Smooth muscle cell (in vitro differentiated cells): ENCODE measurements at regions not wholly inside any gene's neighbourhood (a gene's known extent, or its start where the extent isn't known, plus 50 kb on each side); places are given as distances from the start of the nearest gene placed in this dataset.

Experiments used
- DNase-seq: peaks from one replicate; lab custom pipeline; 2025; ENCODE audit not compliant: unreplicated experiment; lab: John Stamatoyannopoulos, UW
- H2AFZ ChIP-seq: fragments of 200-600 bp; sonication (generic); 2 replicates; pipeline ENCODE4 v1.6.0; 2016; ENCODE audit warnings: antibody characterized with exemption, low read depth, mild to moderate bottlenecking
- H3F3A ChIP-seq: fragments of 200-600 bp; sonication (generic); 2 replicates; pipeline ENCODE4 v1.6.0; 2017; ENCODE audit warnings: antibody characterized with exemption, low read depth
- H3K27ac ChIP-seq: fragments of 200-600 bp; sonication (generic); 2 replicates; pipeline ENCODE4 v1.5.1; 2016; ENCODE audit warnings: low read depth, mild to moderate bottlenecking
- H3K27me3 ChIP-seq: fragments of 200-600 bp; sonication (generic); 2 replicates; pipeline ENCODE4 v1.6.1; 2016; ENCODE audit warnings: low read depth, mild to moderate bottlenecking
- H3K36me3 ChIP-seq: fragments of 200-600 bp; sonication (generic); 2 replicates; pipeline ENCODE4 v1.5.1; 2016; ENCODE audit warnings: low read depth
- H3K4me1 ChIP-seq: fragments of 200-600 bp; sonication (generic); 2 replicates; pipeline ENCODE4 v1.5.1; 2016; ENCODE audit warnings: low read depth
- H3K4me2 ChIP-seq: fragments of 200-600 bp; sonication (generic); 2 replicates; pipeline ENCODE4 v1.6.0; 2016; ENCODE audit warnings: mild to moderate bottlenecking
- H3K4me3 ChIP-seq: fragments of 200-600 bp; sonication (generic); 2 replicates; pipeline ENCODE4 v1.5.1; 2016; ENCODE audit warnings: mild to moderate bottlenecking
- H3K79me2 ChIP-seq: fragments of 200-600 bp; sonication (generic); 2 replicates; pipeline ENCODE4 v1.6.0; 2016; ENCODE audit warnings: low read depth, mild to moderate bottlenecking
- H3K9ac ChIP-seq: fragments of 200-600 bp; sonication (generic); 2 replicates; pipeline ENCODE4 v1.6.0; 2016; ENCODE audit warnings: low read depth
- H3K9me3 ChIP-seq: fragments of 200-600 bp; sonication (generic); replicated peaks from 2 replicates; pipeline ENCODE4 v1.5.1; 2016; ENCODE audit warnings: low read depth
- H4K20me1 ChIP-seq: fragments of 200-600 bp; sonication (generic); 2 replicates; pipeline ENCODE4 v1.6.0; 2016; ENCODE audit warnings: low read depth
- CTCF ChIP-seq: fragments of 200-600 bp; sonication (generic); IDR thresholded peaks from 2 replicates; pipeline ENCODE4 v1.5.1; 2017; ENCODE audit warnings: borderline replicate concordance, mild to moderate bottlenecking, antibody characterized with exemption; ENCODE audit not compliant: insufficient read depth, poor library complexity, severe bottlenecking
- WGBS: methylation state at CpG from one replicate; pipeline ENCODE4 v1.1.7; 2016; ENCODE audit warnings: low lambda C conversion rate; 5-methylcytosine and 5-hydroxymethylcytosine counted together

DNA sequence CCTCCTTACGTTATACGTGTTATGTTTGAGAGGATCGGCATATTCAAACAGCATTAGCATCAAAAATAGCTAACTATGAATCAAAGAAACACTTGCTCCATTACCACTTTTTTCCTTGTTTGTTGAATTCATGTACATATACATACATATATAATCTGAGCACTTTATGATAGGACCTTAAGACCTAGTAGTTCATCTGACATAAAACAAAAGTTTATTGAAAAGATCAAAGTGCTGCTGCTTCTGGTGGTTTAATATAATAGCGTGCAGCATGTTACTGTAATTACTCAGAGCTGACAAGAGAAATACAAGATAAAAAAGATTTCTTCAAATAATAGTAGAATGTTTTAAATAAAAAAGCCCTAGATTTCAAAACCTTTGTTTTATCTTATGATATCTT is 1850.9 kb upstream of the LRRTM1 start:
- no peak for TF ChIP-seq CTCF
- Histone ChIP-seq H3K9me3 (no peaks in the 10 kb centered on the region), H3K27me3 (no peaks in the 10 kb centered on the region), H3K36me3 (no peaks in the 10 kb centered on the region), H3K4me3 (no peak overlapping the region), H3K4me2 (no peak overlapping the region), H3K9ac (no peak overlapping the region), H3K4me1 (no peaks in the 10 kb centered on the region), H2AFZ (peak overlapping the region; percentile 58), H3F3A (no peaks in the 10 kb centered on the region), H4K20me1 (no peaks in the 10 kb centered on the region), H3K27ac (no peak overlapping the region), H3K79me2 (no peaks in the 10 kb centered on the region)
- 87% methylated on average over 4 of the region's 4 CpGs for WGBS
- no peak for DNase-seq

DNA sequence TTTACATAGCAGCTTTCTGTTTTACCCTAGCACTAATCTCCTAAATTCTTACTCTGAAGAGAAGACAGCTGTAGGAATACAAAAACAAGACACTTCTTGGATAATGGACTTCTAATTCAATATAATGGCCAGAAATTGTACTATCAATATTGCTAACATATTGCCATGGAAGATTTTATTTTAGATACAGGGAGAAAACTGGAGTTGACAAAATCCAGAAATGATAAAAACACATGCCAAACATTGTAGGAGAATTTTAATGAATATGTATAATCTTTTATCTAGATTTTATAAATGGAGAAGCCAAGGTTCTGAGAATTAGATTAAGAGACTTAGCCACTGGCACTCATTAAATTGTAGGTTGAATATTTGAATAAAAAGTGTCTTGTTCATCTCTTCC is 1838.8 kb upstream of the LRRTM1 start:
- H3K4me1 ChIP-seq, result no peaks in the 10 kb centered on the region
- H2AFZ ChIP-seq, result no peak overlapping the region
- H3K4me3 ChIP-seq, result no peak overlapping the region
- no peaks in the 10 kb centered on the region for H4K20me1 ChIP-seq
- no peak overlapping the region for H3K9ac ChIP-seq
- no peaks in the 10 kb centered on the region for H3K27me3 ChIP-seq
- H3K9me3 ChIP-seq, result no peaks in the 10 kb centered on the region
- no peak overlapping the region for H3K27ac ChIP-seq
- no peak overlapping the region for H3K4me2 ChIP-seq
- no peaks in the 10 kb centered on the region for H3K79me2 ChIP-seq
- no peak for TF ChIP-seq CTCF
- no peaks in the 10 kb centered on the region for H3F3A ChIP-seq
- DNase-seq, result no peak
- H3K36me3 ChIP-seq, result no peaks in the 10 kb centered on the region

DNA sequence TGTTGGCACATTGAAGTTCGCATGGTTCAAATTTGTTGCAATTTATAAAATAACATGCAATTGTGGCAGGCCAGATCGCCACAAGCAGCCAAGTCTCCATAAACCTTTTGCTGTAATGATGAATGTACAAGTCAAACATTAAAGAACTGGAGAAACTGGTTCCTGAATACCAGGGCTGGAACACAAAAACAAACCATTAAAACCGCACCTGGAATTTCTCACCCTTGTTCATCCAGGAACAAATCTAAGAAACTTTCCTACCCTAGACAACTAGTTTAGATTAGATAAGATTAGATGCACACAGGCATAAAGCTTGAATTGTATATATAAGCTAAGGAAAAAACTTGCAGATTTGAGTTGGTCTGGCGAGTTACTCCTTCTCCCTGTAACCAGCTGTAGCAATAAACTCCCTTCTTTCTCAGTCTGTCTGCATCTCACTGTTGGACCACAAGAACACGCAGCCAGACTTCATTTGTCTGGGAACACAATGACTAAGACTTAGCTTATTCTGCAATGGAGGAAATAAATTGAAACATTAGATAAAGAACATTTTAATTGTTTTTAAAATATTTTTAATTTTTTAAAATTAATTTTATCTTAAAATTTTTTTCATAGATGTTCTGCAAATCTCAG is 1835.5 kb upstream of the LRRTM1 start:
- H3K9me3 ChIP-seq, result no peaks in the 10 kb centered on the region
- no peaks in the 10 kb centered on the region for H4K20me1 ChIP-seq
- H3K36me3 ChIP-seq, result no peaks in the 10 kb centered on the region
- no peaks in the 10 kb centered on the region for H3K27me3 ChIP-seq
- 69% methylated on average over 5 of the region's 5 CpGs for WGBS
- DNase-seq, result no peak
- H3K4me3 ChIP-seq, result no peak overlapping the region
- H3K27ac ChIP-seq, result peak overlapping the region; percentile 58
- no peak for TF ChIP-seq CTCF
- no peak overlapping the region for H3K4me2 ChIP-seq
- H3K79me2 ChIP-seq, result no peaks in the 10 kb centered on the region
- H3K9ac ChIP-seq, result no peak overlapping the region
- H3K4me1 ChIP-seq, result no peaks in the 10 kb centered on the region
- H2AFZ ChIP-seq, result no peak overlapping the region
- no peaks in the 10 kb centered on the region for H3F3A ChIP-seq

- WGBS, result 92% methylated on average over 8 of the region's 8 CpGs
- no peak for TF ChIP-seq CTCF
Observed at GRCh38 chr2:82137441-82137840, 1832.9 kb upstream of the LRRTM1 start.

More at GRCh38 chr2:82137441-82137840, 1832.9 kb upstream of the LRRTM1 start:
- Histone ChIP-seq H3K79me2 (no peaks in the 10 kb centered on the region), H3K36me3 (no peaks in the 10 kb centered on the region), H3K4me3 (no peak overlapping the region), H3K27ac (no peak overlapping the region), H3K27me3 (no peaks in the 10 kb centered on the region), H3K9ac (no peak overlapping the region), H3K9me3 (no peaks in the 10 kb centered on the region), H4K20me1 (no peaks in the 10 kb centered on the region), H3K4me1 (no peaks in the 10 kb centered on the region), H3K4me2 (no peak overlapping the region), H3F3A (no peaks in the 10 kb centered on the region), H2AFZ (no peak overlapping the region)
- DNase-seq, result no peak
